ENCODE measurements at regions not wholly inside any gene's neighbourhood (a gene's known extent, or its start where the extent isn't known, plus 50 kb on each side); places are given as distances from the start of the nearest gene placed in this dataset.

DNA sequence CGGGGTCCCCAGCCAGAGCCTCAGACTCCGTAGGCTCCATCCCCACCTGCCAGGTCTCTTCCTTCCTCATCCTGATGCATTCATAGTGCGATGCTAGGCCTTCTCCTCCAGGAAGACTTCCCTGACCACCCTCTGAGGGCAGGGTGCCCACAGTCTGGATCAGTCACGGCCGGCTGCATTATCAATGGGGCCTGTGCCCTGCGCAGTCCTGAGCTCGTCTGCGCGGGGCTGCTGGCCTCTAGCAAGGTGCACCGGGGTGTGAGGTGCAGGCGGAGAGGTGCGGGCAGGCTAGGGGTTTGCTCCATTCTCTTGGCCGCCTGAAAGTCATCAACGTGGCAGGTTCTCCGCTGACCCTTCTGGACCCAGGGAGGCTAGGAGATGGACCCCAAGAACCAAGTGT lies 56.9 kb upstream of the ACSF3 start:
- FAIRE-seq (no peak), DNase-seq (ENCODE audit: low read depth in 1 of 2, low spot score in 1 of 2) (no peak), ATAC-seq (no peak)
- WGBS (ENCODE audit: missing lambda C conversion rate), result 43% methylated on average over 10 of the region's 15 CpGs
- POLR2A ChIA-PET, result interaction anchor here (0.6 kb wide), 1 partner anchor 36 kb away, joined by 6 read pairs; no protein-coding TSS in a partner anchor
- CTCF ChIA-PET, result no interaction called here
- Histone ChIP-seq H3K4me3 (no peak overlapping the region), H3K27ac (no peak overlapping the region), H3K4me1 (no peaks in the 10 kb centered on the region), H3K9me3 (peaks cover 3% of the 10 kb centered on the region; the same call in 1 of the 3 replicates), H3K4me2 (no peak overlapping the region)
- TF ChIP-seq JUNB (IDR thresholded peaks at IDR 0.05) (no peak), ZC3H11A (IDR thresholded peaks at IDR 0.05) (no peak), SREBF2 (IDR thresholded peaks at IDR 0.05) (no peak), MYC (IDR thresholded peaks at IDR 0.05; ENCODE audit: borderline replicate concordance, low read length) (no peak), MAFK (IDR thresholded peaks at IDR 0.05; ENCODE audit: partially characterized antibody) (no peak), POLR2AphosphoS2 (conservative IDR thresholded peaks at IDR 0.05; ENCODE audit: low read length) (no peak), ZSCAN20 (CRISPR knock-in tag; IDR thresholded peaks at IDR 0.05) (no peak), CHD2 (IDR thresholded peaks at IDR 0.05; ENCODE audit: low read length, partially characterized antibody) (no peak), TP53 (CRISPR knock-in tag; IDR thresholded peaks at IDR 0.05) (no peak), BHLHE40 (IDR thresholded peaks at IDR 0.05; ENCODE audit: low read depth, low read length) (no peak), RCOR1 (IDR thresholded peaks at IDR 0.05; ENCODE audit: low read depth, low read length) (no peak), RARB (CRISPR knock-in tag; IDR thresholded peaks at IDR 0.05) (no peak), KDM5A (IDR thresholded peaks at IDR 0.05) (no peak), HOXB13 (CRISPR knock-in tag; IDR thresholded peaks at IDR 0.05; ENCODE audit: low read depth) (no peak), SMC3 (IDR thresholded peaks at IDR 0.05) (no peak)
- TF ChIP-seq, protein P1, sequence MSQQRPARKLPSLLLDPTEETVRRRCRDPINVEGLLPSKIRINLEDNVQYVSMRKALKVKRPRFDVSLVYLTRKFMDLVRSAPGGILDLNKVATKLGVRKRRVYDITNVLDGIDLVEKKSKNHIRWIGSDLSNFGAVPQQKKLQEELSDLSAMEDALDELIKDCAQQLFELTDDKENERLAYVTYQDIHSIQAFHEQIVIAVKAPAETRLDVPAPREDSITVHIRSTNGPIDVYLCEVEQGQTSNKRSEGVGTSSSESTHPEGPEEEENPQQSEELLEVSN (IDR thresholded peaks at IDR 0.05; ENCODE audit: borderline replicate concordance, low read depth), result no peak
- TF ChIP-seq, protein P2, sequence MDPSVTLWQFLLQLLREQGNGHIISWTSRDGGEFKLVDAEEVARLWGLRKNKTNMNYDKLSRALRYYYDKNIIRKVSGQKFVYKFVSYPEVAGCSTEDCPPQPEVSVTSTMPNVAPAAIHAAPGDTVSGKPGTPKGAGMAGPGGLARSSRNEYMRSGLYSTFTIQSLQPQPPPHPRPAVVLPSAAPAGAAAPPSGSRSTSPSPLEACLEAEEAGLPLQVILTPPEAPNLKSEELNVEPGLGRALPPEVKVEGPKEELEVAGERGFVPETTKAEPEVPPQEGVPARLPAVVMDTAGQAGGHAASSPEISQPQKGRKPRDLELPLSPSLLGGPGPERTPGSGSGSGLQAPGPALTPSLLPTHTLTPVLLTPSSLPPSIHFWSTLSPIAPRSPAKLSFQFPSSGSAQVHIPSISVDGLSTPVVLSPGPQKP (IDR thresholded peaks at IDR 0.05; ENCODE audit: low read depth, low read length), result no peak
- TF ChIP-seq, protein P3, sequence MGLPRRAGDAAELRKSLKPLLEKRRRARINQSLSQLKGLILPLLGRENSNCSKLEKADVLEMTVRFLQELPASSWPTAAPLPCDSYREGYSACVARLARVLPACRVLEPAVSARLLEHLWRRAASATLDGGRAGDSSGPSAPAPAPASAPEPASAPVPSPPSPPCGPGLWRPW (IDR thresholded peaks at IDR 0.05), result no peak
- TF ChIP-seq, protein P4, sequence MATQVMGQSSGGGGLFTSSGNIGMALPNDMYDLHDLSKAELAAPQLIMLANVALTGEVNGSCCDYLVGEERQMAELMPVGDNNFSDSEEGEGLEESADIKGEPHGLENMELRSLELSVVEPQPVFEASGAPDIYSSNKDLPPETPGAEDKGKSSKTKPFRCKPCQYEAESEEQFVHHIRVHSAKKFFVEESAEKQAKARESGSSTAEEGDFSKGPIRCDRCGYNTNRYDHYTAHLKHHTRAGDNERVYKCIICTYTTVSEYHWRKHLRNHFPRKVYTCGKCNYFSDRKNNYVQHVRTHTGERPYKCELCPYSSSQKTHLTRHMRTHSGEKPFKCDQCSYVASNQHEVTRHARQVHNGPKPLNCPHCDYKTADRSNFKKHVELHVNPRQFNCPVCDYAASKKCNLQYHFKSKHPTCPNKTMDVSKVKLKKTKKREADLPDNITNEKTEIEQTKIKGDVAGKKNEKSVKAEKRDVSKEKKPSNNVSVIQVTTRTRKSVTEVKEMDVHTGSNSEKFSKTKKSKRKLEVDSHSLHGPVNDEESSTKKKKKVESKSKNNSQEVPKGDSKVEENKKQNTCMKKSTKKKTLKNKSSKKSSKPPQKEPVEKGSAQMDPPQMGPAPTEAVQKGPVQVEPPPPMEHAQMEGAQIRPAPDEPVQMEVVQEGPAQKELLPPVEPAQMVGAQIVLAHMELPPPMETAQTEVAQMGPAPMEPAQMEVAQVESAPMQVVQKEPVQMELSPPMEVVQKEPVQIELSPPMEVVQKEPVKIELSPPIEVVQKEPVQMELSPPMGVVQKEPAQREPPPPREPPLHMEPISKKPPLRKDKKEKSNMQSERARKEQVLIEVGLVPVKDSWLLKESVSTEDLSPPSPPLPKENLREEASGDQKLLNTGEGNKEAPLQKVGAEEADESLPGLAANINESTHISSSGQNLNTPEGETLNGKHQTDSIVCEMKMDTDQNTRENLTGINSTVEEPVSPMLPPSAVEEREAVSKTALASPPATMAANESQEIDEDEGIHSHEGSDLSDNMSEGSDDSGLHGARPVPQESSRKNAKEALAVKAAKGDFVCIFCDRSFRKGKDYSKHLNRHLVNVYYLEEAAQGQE (IDR thresholded peaks at IDR 0.05), result no peak
- TF ChIP-seq, protein P5, sequence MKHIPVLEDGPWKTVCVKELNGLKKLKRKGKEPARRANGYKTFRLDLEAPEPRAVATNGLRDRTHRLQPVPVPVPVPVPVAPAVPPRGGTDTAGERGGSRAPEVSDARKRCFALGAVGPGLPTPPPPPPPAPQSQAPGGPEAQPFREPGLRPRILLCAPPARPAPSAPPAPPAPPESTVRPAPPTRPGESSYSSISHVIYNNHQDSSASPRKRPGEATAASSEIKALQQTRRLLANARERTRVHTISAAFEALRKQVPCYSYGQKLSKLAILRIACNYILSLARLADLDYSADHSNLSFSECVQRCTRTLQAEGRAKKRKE (CRISPR knock-in tag; IDR thresholded peaks at IDR 0.05; ENCODE audit: low read depth), result no peak

All from A549 (cell line).